KMS-11 (cell line): ENCODE measurements at regions not wholly inside any gene's neighbourhood (a gene's known extent, or its start where the extent isn't known, plus 50 kb on each side); places are given as distances from the start of the nearest gene placed in this dataset.

Source experiments
- H2AFZ ChIP-seq: fragments of 200-600 bp; sonication (generic); 2 replicates; pipeline ENCODE4 v1.6.1; 2016; ENCODE audit warnings: antibody characterized with exemption, mixed run types, low read depth
- H3K27ac ChIP-seq: fragments of 200-600 bp; sonication (generic); 2 replicates; pipeline ENCODE4 v1.6.1; 2016; ENCODE audit warnings: mild to moderate bottlenecking, mixed run types
- H3K27me3 ChIP-seq: fragments of 200-600 bp; sonication (generic); 2 replicates; pipeline ENCODE4 v1.6.1; 2017; ENCODE audit warnings: mild to moderate bottlenecking, low read depth, mixed run types, moderate library complexity; ENCODE audit not compliant: insufficient read depth
- H3K36me3 ChIP-seq: fragments of 200-600 bp; sonication (generic); 2 replicates; pipeline ENCODE4 v1.6.1; 2017; ENCODE audit warnings: mild to moderate bottlenecking, mixed run types; ENCODE audit not compliant: insufficient read depth
- H3K4me1 ChIP-seq: fragments of 200-600 bp; sonication (generic); 2 replicates; pipeline ENCODE4 v1.6.1; 2016; ENCODE audit warnings: mild to moderate bottlenecking, low read depth, mixed run types; ENCODE audit not compliant: poor library complexity, severe bottlenecking
- H3K4me2 ChIP-seq: fragments of 200-600 bp; sonication (generic); 2 replicates; pipeline ENCODE4 v1.7.0; 2016; ENCODE audit warnings: mild to moderate bottlenecking, mixed run types
- H3K4me3 ChIP-seq: fragments of 200-600 bp; sonication (generic); IDR thresholded peaks from 2 replicates; pipeline ENCODE4 v1.6.1; 2017; ENCODE audit warnings: low read depth, low read length, mixed read lengths; ENCODE audit not compliant: insufficient read depth
- H3K79me2 ChIP-seq: fragments of 200-600 bp; sonication (generic); 2 replicates; pipeline ENCODE4 v1.6.1; 2016; ENCODE audit warnings: low read depth, mixed run types; ENCODE audit not compliant: insufficient read depth
- H3K9ac ChIP-seq: fragments of 200-600 bp; sonication (generic); 2 replicates; pipeline ENCODE4 v1.6.1; 2016; ENCODE audit warnings: mild to moderate bottlenecking, mixed run types
- H4K20me1 ChIP-seq: fragments of 200-600 bp; sonication (generic); 2 replicates; pipeline ENCODE4 v1.6.1; 2016; ENCODE audit warnings: mild to moderate bottlenecking, mixed run types; ENCODE audit not compliant: insufficient read depth
- TF ChIP-seq, protein P1 (sequence below): fragments of 200-600 bp; sonication (generic); conservative IDR thresholded peaks from 2 replicates; pipeline ENCODE4 v1.6.1; 2017; ENCODE audit warnings: low read depth, mild to moderate bottlenecking, antibody characterized with exemption, low read length, moderate library complexity, mixed read lengths

DNA sequence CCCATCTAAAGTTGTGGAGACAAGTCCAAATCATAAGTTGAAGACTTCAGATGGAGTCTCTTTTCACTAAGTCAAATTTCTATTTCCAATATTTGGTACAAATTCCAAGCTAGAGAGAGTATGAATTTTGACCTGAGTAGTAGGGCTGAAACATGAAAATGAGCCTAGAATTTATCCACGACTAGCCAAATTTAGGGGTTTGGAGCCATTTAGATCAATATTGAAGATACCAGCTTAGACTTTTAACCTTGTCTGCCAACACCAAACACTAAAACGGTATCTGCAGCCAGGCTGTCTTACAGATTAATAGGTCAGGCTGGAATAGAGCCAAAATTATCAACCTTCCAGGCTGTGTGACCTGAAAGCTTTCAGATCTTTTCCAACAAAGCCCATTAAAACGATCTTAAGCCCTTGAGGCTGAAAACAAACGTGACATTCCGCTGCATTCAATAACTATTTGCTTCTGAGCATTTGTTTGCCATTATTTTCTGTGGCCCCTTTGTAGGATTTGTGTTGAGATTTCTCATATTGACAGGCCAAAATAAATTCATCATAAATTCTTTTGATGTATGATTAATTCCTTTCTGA, 268.7 kb upstream of the DKK2 start:
- Histone ChIP-seq H4K20me1 (no peaks in the 10 kb centered on the region), H3K27me3 (no peaks in the 10 kb centered on the region), H3K79me2 (no peaks in the 10 kb centered on the region), H2AFZ (no peak overlapping the region), H3K9ac (no peak overlapping the region), H3K27ac (no peak overlapping the region), H3K4me2 (no peak overlapping the region), H3K4me1 (no peaks in the 10 kb centered on the region), H3K36me3 (no peaks in the 10 kb centered on the region; the same call in 1 of the 2 replicates), H3K4me3 (no peak overlapping the region)
- TF ChIP-seq, protein P1, sequence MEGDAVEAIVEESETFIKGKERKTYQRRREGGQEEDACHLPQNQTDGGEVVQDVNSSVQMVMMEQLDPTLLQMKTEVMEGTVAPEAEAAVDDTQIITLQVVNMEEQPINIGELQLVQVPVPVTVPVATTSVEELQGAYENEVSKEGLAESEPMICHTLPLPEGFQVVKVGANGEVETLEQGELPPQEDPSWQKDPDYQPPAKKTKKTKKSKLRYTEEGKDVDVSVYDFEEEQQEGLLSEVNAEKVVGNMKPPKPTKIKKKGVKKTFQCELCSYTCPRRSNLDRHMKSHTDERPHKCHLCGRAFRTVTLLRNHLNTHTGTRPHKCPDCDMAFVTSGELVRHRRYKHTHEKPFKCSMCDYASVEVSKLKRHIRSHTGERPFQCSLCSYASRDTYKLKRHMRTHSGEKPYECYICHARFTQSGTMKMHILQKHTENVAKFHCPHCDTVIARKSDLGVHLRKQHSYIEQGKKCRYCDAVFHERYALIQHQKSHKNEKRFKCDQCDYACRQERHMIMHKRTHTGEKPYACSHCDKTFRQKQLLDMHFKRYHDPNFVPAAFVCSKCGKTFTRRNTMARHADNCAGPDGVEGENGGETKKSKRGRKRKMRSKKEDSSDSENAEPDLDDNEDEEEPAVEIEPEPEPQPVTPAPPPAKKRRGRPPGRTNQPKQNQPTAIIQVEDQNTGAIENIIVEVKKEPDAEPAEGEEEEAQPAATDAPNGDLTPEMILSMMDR = no peak

DNA sequence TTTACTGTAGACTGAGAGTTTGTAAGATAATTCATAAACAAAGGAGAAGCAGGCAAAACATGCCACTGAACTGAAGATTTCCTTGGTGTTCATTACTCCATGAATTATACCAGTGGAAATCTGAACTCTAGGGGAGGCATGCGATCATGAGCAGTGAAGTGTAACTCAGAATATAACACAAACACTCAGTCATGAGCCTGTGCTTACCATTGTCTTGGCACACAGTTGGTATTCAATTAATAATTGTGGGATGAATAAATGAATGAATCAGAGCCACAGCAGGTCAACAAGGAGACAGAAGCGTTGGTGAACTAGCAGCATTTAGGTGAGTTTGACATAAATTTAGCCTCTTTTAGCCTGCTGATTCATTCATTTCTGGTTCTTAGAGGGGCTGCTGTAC, 263.5 kb upstream of the DKK2 start:
- no peaks in the 10 kb centered on the region for H3K4me1 ChIP-seq
- TF ChIP-seq, protein P1 = no peak
- H3K9ac ChIP-seq = no peak overlapping the region
- no peaks in the 10 kb centered on the region for H4K20me1 ChIP-seq
- H3K27me3 ChIP-seq = no peaks in the 10 kb centered on the region
- H2AFZ ChIP-seq = no peak overlapping the region
- H3K4me2 ChIP-seq = no peak overlapping the region
- H3K27ac ChIP-seq = no peak overlapping the region
- no peak overlapping the region for H3K4me3 ChIP-seq
- no peaks in the 10 kb centered on the region for H3K79me2 ChIP-seq
- H3K36me3 ChIP-seq = no peaks in the 10 kb centered on the region

DNA sequence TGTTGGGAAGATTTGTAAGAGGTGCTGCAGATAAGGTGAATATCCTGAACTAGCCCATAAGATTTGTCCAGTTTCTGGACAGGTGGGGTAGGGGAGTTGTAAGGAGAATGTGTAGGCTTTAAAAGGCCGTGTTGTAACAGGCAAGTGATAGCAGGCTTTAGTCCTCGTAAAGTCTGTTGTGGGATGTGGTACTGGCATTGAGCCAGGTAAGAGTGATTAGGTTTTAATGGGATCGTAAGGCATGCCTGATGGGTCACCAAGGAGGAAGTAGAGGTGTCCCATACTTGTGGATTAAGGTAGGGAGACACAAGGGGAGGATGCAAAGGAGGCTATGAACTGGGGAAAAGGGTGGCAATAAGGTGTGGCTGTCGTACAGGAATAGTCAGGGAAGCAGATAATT, 256.9 kb upstream of the DKK2 start:
- Histone ChIP-seq H3K4me2 (no peak overlapping the region), H3K4me1 (no peaks in the 10 kb centered on the region), H3K4me3 (no peak overlapping the region), H3K27ac (no peak overlapping the region), H4K20me1 (no peaks in the 10 kb centered on the region), H3K79me2 (no peaks in the 10 kb centered on the region), H2AFZ (no peak overlapping the region), H3K27me3 (no peaks in the 10 kb centered on the region), H3K9ac (no peak overlapping the region), H3K36me3 (no peaks in the 10 kb centered on the region)
- TF ChIP-seq, protein P1 = no peak

DNA sequence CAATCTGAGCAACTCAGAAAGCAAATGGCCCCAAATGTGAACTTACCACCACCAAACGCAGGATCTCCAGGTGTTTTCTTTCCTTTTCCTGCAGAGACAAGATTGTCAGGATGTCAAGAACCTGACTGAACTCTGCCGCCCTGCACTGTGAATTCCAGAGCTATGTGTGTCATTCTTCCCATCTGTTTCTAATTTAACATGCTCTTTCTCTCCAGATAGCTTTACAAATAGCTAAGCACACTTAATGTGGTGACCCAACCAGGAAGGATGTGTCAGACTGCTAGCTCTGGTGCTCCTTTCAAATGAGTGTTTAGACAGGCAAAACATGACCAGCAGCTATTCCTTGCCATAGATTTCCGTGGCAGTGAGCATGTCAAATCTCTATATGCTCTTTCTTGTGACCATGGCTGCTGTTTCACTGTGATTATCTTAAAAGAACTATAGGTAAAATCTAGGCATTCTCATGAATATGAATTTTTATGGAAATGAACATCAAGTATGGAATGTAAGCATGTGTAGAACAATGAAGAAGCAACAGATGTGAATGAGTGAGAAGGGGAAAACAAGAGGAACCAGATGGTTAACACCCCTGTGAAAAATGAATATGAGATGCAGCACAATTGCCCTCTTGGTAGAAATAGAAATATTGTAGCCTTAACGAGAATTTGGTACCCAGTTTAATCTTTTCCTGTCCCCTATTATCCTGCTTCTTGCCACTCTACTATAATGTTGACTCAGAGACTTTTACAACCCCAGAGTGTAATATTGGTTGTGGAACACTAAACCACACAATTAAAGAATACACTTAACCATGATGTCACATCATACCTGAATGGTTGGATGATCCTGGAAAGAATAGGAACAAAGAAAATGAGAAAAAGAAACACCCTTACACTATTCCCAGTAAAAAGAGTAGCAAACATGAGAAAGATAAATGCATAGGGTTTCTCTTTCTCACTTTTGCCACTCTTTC, 247.8 kb upstream of the DKK2 start:
- H2AFZ ChIP-seq = no peak overlapping the region
- no peaks in the 10 kb centered on the region for H3K36me3 ChIP-seq
- H3K4me1 ChIP-seq = no peaks in the 10 kb centered on the region
- H3K27me3 ChIP-seq = no peaks in the 10 kb centered on the region
- no peak overlapping the region for H3K4me2 ChIP-seq
- TF ChIP-seq, protein P1 = no peak
- no peak overlapping the region for H3K4me3 ChIP-seq
- H3K27ac ChIP-seq = no peak overlapping the region
- H4K20me1 ChIP-seq = no peaks in the 10 kb centered on the region
- H3K9ac ChIP-seq = no peak overlapping the region
- no peaks in the 10 kb centered on the region for H3K79me2 ChIP-seq
